Spleen (tissue), 11 donors: ENCODE measurements at regions not wholly inside any gene's neighbourhood (a gene's known extent, or its start where the extent isn't known, plus 50 kb on each side); places are given as distances from the start of the nearest gene placed in this dataset.

Source experiments
- DNase-seq: peaks from one replicate; pipeline ENCODE4 v3.0.0-alpha.2; 2020
- H3K27ac ChIP-seq, 8 donors: fragments of 200-600 bp; sonication (generic) in 7 of 8; 1 replicate in 4 of 8; 2 replicates in 4 of 8; pipeline versions ENCODE4 v1.5.0 to v1.8.0; 2016 to 2021; ENCODE audit warnings: inconsistent platforms in 4 of 8, mild to moderate bottlenecking in 4 of 8, moderate library complexity in 1 of 8
- H3K27me3 ChIP-seq, 7 donors: fragments of 200-600 bp; sonication (generic) in 6 of 7; replicated peaks in 1 of 7; 1 replicate in 4 of 7; 2 replicates in 3 of 7; pipeline versions ENCODE4 v1.5.0 to v1.8.0; 2016 to 2021; ENCODE audit warnings: inconsistent platforms in 3 of 7, mild to moderate bottlenecking in 1 of 7
- H3K36me3 ChIP-seq, 6 donors: fragments of 200-600 bp; sonication (generic) in 5 of 6; 1 replicate in 4 of 6; 2 replicates in 2 of 6; pipeline versions ENCODE4 v1.5.0 to v1.8.0; 2016 to 2021; ENCODE audit warnings: inconsistent platforms in 2 of 6
- H3K4me1 ChIP-seq, 6 donors: fragments of 200-600 bp; sonication (generic) in 5 of 6; 1 replicate in 3 of 6; 2 replicates in 3 of 6; pipeline versions ENCODE4 v1.5.0 to v1.8.0; 2016 to 2021; ENCODE audit warnings: inconsistent platforms in 3 of 6
- H3K4me3 ChIP-seq, 8 donors: fragments of 200-600 bp; sonication (generic) in 7 of 8; 1 replicate in 4 of 8; 2 replicates in 4 of 8; pipeline versions ENCODE4 v1.5.0 to v1.8.0; 2016 to 2021; ENCODE audit warnings: inconsistent platforms in 4 of 8, mild to moderate bottlenecking in 4 of 8, moderate library complexity in 2 of 8
- H3K9me3 ChIP-seq, 8 donors: fragments of 200-600 bp; sonication (generic) in 7 of 8; 1 replicate in 4 of 8; 2 replicates in 4 of 8; pipeline versions ENCODE4 v1.5.0 to v1.8.0; 2016 to 2021; ENCODE audit warnings: inconsistent platforms in 4 of 8
- CTCF ChIP-seq, 11 experiments: fragments of 200-600 bp in 7 of 11; fragments of 450-650 bp in 4 of 11; sonication (generic) in 4 of 11; IDR thresholded peaks in 8 of 11; conservative IDR thresholded peaks in 3 of 11; 1 replicate in 7 of 11; 2 replicates in 4 of 11; pipeline versions ENCODE4 v1.4.0 to v1.8.0; 2016 to 2021; ENCODE audit warnings: antibody characterized with exemption in 11 of 11, inconsistent platforms in 4 of 11, mild to moderate bottlenecking in 1 of 11
- POLR2A ChIP-seq, 3 donors: fragments of 450-650 bp; IDR thresholded peaks; one replicate each; pipeline ENCODE4 v1.5.1; 2017; ENCODE audit warnings: antibody characterized with exemption in 3 of 3, mild to moderate bottlenecking in 1 of 3
- POLR2AphosphoS5 ChIP-seq, 3 donors: sonication (generic); formaldehyde crosslinking; IDR thresholded peaks; one replicate each; pipeline ENCODE4 v1.5.1; 2017; ENCODE audit warnings: antibody characterized with exemption in 3 of 3
- WGBS, 5 donors: extraction: QIAGEN DNeasy Blood & Tissue Kit in 3 of 5; methylation state at CpG; one replicate each; pipeline versions ENCODE4 v1.1.5 to v1.1.7; 2013 to 2018; 5-methylcytosine and 5-hydroxymethylcytosine counted together
- intact Hi-C: fragments of 100-400 bp; cut with DNase I; formaldehyde crosslinking; loops from one replicate; pipeline ENCODE4 v1.15.0; 2023; ENCODE audit warnings: low total_unique reads
- donor health status: healthy with polysubstance abuse.
- donor health status: DM: no; HTN: no; CAD: no; lungs with moderate emphysema.
- donor health status: DM: no; HTN: no; CAD: no.
- donor health status: Bipolar disorder and iron deficiency.
- donor health status: healthy.
- donor health status: DM: no; HTN: no; CAD: no.
- donor health status: DM: yes; HTN: yes; CAD: no.

DNA sequence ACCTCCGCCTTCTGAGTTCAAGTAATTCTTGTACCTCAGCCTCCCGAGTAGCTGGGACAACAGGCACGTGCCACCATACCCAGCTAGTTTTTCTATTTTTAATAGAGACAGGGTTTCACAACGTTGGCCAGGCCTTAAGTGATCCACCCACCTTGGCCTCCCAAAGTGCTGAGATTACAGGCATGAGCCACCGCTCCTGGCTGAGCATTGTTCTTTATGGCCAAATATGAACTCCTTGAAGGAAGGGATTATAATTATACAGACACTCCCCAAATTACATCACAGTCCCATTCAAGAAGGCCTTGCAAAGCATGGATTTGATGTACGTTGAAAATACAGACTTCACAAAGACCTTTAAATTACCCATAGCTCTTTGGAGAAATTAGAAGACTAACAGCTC is 381.7 kb downstream of the TXNL1 start:
- H3K4me1 ChIP-seq, result peaks cover 0 to 20% (median 11%) of the 10 kb centered on the region in 6 donors
- WGBS, 5 donors, result 83 to 91% (median 87%) methylated on average over 6 of the region's 6 CpGs
- H3K27ac ChIP-seq, result peak overlapping the region in 5 of 8 donors; percentile 19 to 62 (median 50)
- H3K36me3 ChIP-seq, result no peaks in the 10 kb centered on the region
- H3K27me3 ChIP-seq, result no peaks in the 10 kb centered on the region
- H3K9me3 ChIP-seq, result peaks cover 0 to 6% (median 0%) of the 10 kb centered on the region in 8 donors
- intact Hi-C loops, result no loop called here
- no peak overlapping the region for H3K4me3 ChIP-seq
- no peak for TF ChIP-seq POLR2AphosphoS5 (IDR thresholded peaks at IDR 0.05)
- DNase-seq, result no peak

DNA sequence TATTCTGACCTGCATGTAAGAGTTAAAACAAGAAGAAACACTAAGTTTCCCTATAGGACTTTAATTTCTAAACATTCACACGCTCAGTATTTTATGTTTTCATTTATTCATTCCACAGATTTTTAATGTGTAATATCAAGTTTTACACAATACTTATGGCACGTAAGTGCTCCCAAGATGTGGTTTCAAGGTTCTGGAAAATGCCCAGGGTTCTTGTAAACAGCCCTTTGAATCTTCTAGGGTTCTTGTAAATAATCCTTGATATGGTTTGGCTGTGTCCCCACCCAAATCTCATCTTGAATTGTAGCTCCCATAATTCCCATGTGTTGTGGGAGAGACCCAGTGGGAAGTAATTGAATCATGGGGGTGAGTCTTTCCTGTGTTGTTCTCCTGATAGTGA is 383.0 kb downstream of the TXNL1 start:
- peaks cover 0 to 20% (median 11%) of the 10 kb centered on the region in 6 donors for H3K4me1 ChIP-seq
- 93 to 99% (median 96%) methylated on average over 2 of the region's 2 CpGs for WGBS, 5 donors
- no peaks in the 10 kb centered on the region for H3K27me3 ChIP-seq
- intact Hi-C loops, result no loop called here
- DNase-seq, result no peak
- TF ChIP-seq CTCF (IDR thresholded peaks at IDR 0.05 in 8 of 11, conservative IDR thresholded peaks at IDR 0.05 in 3 of 11) (no peak), POLR2A (IDR thresholded peaks at IDR 0.05) (no peak), POLR2AphosphoS5 (IDR thresholded peaks at IDR 0.05) (no peak)
- no peak overlapping the region for H3K4me3 ChIP-seq
- H3K36me3 ChIP-seq, result no peaks in the 10 kb centered on the region
- no peaks in the 10 kb centered on the region for H3K9me3 ChIP-seq
- no peak overlapping the region for H3K27ac ChIP-seq

DNA sequence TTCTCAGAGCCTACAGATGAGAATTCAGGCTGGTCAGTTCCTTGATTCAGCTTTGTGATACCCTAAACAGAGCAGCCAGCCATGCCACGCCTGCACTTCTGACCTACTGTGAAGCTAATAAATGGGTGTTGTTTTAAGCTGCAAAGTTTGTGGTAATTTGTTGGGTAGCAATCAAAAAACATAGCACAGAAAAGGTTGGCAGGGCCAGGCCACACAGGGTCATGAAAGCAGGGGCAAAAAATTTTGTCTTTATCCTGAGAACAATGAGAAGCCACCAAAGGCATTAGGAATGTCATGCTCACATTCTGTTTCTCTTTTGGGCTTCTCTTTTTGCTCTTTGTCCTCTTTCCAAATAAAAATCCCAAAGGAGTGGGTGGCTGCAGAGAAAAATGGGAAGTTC is 385.9 kb downstream of the TXNL1 start:
- Histone ChIP-seq H3K4me1 (peaks cover 0 to 27% (median 12%) of the 10 kb centered on the region in 6 donors), H3K27ac (no peak overlapping the region), H3K9me3 (no peaks in the 10 kb centered on the region), H3K4me3 (no peak overlapping the region), H3K27me3 (no peaks in the 10 kb centered on the region), H3K36me3 (no peaks in the 10 kb centered on the region)
- intact Hi-C loops, result no loop called here
- WGBS, 5 donors, result 87 to 96% (median 94%) methylated on average over 1 of the region's 1 CpG
- TF ChIP-seq POLR2A (IDR thresholded peaks at IDR 0.05), result no peak
- DNase-seq, result no peak

DNA sequence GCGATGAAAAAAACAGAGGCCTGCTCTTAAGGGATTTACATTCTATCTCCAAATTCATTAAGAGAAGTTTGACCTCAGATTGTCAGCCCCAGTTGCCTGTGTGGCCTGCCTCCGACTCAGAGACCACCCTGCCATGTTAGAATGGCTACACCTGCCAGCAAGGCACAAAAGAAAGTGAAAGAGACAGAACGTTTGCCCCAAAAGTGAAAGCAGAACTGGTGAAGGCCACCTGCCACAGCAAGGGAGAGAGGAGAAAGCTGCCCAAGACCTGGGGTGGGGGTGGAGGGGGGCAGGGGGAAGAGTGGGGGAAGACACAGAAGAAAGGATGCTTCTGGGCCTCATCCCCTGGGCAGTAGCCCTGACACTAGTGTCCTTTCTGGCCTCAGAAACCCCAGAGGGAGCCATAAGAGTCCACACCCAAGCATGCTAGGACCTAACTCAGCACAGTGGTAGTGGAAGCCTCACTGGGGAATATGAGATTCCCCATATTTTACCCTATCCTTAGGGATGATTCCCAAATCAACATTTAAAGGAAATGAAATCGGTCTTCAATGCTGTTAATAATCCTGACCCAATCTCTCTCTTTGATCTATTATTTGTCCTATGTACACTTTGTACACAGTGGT is 389.7 kb downstream of the TXNL1 start:
- Histone ChIP-seq H3K27me3 (no peaks in the 10 kb centered on the region), H3K36me3 (no peaks in the 10 kb centered on the region), H3K4me1 (peaks cover 0 to 32% (median 12%) of the 10 kb centered on the region in 6 donors), H3K27ac (peak overlapping the region in 4 of 8 donors; percentile 47 to 60 (median 54)), H3K9me3 (no peaks in the 10 kb centered on the region), H3K4me3 (no peak overlapping the region)
- DNase-seq, result no peak
- TF ChIP-seq POLR2A (IDR thresholded peaks at IDR 0.05), result no peak
- no peak for TF ChIP-seq CTCF (IDR thresholded peaks at IDR 0.05 in 8 of 11, conservative IDR thresholded peaks at IDR 0.05 in 3 of 11)
- TF ChIP-seq POLR2AphosphoS5 (IDR thresholded peaks at IDR 0.05), result no peak
- WGBS, 5 donors, result 47 to 67% (median 49%) methylated on average over 4 of the region's 4 CpGs
- intact Hi-C loops, result no loop called here

GRCh38 chr18:56246916-56247315 is 391.5 kb downstream of the TXNL1 start:
- Histone ChIP-seq H3K4me3 (no peak overlapping the region), H3K9me3 (no peaks in the 10 kb centered on the region), H3K36me3 (no peaks in the 10 kb centered on the region), H3K4me1 (peaks cover 0 to 32% (median 12%) of the 10 kb centered on the region in 6 donors), H3K27ac (no peak overlapping the region), H3K27me3 (no peaks in the 10 kb centered on the region)
- DNase-seq, result no peak
- WGBS, 5 donors, result 94 to 99% (median 96%) methylated on average over 2 of the region's 2 CpGs
- intact Hi-C loops, result no loop called here
- no peak for TF ChIP-seq CTCF (IDR thresholded peaks at IDR 0.05 in 8 of 11, conservative IDR thresholded peaks at IDR 0.05 in 3 of 11)
- no peak for TF ChIP-seq POLR2AphosphoS5 (IDR thresholded peaks at IDR 0.05)
- TF ChIP-seq POLR2A (IDR thresholded peaks at IDR 0.05), result no peak
